Cardiac muscle cell (in vitro differentiated cells and primary cell): ENCODE measurements at regions not wholly inside any gene's neighbourhood (a gene's known extent, or its start where the extent isn't known, plus 50 kb on each side); places are given as distances from the start of the nearest gene placed in this dataset.
A peak's percentile ranks its signal among the peaks of the same experiment; 100 is the strongest.

Source experiments
- DNase-seq, 2 donors: peaks; one replicate each; pipeline versions ENCODE4 v3.0.0 to v3.0.0-alpha.2; 2010 to 2017; ENCODE audit warnings: low read depth in 1 of 2, low spot score in 1 of 2
- H3K27ac ChIP-seq: fragments of 200-600 bp; sonication (generic); 2 replicates; pipeline ENCODE4 v1.5.1; 2016
- H3K27me3 ChIP-seq: fragments of 200-600 bp; sonication (generic); 2 replicates; pipeline ENCODE4 v1.6.0; 2016; ENCODE audit warnings: control low read depth
- H3K36me3 ChIP-seq: fragments of 200-600 bp; sonication (generic); 2 replicates; pipeline ENCODE4 v1.5.1; 2016; ENCODE audit warnings: control low read depth
- H3K4me1 ChIP-seq: fragments of 200-600 bp; sonication (generic); 2 replicates; pipeline ENCODE4 v1.8.1; 2017; ENCODE audit warnings: low read depth, mild to moderate bottlenecking, mixed run types
- H3K4me3 ChIP-seq: fragments of 200-600 bp; sonication (generic); 2 replicates; pipeline ENCODE4 v1.5.1; 2016; ENCODE audit warnings: mild to moderate bottlenecking
- H3K9me3 ChIP-seq: fragments of 200-600 bp; sonication (generic); 2 replicates; pipeline ENCODE4 v1.5.1; 2017; ENCODE audit warnings: low read depth, mild to moderate bottlenecking, control low read depth
- TF ChIP-seq, protein P1 (sequence below): IDR thresholded peaks from 2 replicates; pipeline ENCODE4 v1.5.1; 2012; ENCODE audit warnings: low read depth, mild to moderate bottlenecking, low read length

DNA sequence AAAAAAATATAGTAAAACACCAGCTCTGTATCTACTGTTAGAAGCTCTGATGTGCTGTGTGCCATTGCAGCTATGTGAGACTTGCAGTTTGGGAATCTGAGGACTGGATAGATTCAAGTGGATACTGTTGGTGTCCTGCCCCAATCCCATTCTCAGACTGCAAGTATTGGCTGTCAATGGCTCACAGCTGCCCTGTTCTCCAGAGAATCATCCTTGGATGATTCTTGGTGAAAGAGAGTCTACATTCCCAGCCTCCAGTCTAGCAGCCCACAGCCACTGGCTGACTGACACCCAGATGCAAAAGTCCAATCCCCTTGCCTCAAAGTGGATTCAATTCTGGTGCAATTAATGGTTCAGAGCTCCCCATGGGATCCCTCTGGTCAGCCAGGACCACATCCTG is 206.1 kb upstream of the MTNR1B start:
- Histone ChIP-seq H3K27me3 (peaks cover 57% of the 10 kb centered on the region), H3K9me3 (no peaks in the 10 kb centered on the region), H3K27ac (no peak overlapping the region), H3K36me3 (no peaks in the 10 kb centered on the region), H3K4me1 (no peaks in the 10 kb centered on the region), H3K4me3 (no peak overlapping the region)
- DNase-seq: no peak
- TF ChIP-seq, protein P1, sequence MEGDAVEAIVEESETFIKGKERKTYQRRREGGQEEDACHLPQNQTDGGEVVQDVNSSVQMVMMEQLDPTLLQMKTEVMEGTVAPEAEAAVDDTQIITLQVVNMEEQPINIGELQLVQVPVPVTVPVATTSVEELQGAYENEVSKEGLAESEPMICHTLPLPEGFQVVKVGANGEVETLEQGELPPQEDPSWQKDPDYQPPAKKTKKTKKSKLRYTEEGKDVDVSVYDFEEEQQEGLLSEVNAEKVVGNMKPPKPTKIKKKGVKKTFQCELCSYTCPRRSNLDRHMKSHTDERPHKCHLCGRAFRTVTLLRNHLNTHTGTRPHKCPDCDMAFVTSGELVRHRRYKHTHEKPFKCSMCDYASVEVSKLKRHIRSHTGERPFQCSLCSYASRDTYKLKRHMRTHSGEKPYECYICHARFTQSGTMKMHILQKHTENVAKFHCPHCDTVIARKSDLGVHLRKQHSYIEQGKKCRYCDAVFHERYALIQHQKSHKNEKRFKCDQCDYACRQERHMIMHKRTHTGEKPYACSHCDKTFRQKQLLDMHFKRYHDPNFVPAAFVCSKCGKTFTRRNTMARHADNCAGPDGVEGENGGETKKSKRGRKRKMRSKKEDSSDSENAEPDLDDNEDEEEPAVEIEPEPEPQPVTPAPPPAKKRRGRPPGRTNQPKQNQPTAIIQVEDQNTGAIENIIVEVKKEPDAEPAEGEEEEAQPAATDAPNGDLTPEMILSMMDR: no peak

DNA sequence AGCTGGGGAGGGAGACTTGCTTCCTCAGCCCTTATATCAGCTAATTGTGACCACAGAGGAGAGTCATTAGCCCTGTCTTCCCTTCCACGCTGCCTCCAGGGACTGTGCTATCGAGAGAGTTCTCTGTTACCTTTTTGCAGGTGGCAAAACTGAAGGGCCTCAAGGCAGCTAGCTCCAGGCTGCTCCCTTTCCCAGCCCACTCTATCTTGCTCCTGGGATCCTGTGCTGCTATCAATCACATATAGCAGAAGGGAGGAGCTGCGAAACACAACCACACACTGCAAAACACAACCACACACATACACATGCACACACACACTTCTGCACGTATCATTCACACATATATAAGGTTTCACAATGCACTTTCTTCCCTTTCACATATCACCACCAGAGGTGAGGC is 205.3 kb upstream of the MTNR1B start:
- Histone ChIP-seq H3K4me3 (no peak overlapping the region), H3K9me3 (no peaks in the 10 kb centered on the region), H3K4me1 (no peaks in the 10 kb centered on the region), H3K27ac (no peak overlapping the region), H3K27me3 (peaks cover 59% of the 10 kb centered on the region), H3K36me3 (no peaks in the 10 kb centered on the region)
- DNase-seq: no peak
- TF ChIP-seq, protein P1: no peak

DNA sequence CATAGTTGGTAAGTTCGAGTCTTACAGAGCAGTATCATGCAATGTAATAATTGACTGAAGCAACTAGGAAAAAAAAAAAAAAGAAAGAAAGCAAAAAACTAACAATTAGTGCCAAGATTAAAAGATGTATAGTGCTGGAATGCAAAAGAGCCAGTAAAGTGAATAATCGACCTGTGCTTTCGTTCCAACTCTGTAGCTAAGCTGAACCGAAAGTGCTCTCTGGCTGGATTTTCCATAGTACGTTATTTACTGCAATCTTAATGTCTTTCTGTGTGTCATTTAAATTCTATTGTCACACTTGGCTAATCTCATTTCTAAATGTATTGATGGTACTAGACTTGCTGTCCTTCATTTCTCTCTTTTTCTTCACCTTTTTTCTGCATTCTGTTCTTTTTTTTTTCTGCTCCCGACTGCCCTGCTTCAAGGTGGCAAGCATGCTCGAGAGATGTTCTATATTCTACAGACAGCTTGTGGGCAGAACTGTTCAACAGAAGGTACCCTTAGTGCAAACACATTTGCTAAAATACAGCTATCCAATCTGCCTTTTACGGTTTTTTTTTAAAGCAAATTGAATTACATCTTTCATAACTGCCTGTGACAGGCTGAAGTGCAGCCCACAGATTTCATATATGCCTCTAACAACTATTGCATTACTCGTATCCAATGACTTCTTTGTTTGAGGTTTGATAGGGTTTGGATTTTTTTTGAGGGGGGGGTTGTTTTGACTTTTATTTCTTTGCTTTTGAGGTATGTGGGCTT is 204.2 kb upstream of the MTNR1B start:
- peaks cover 2% of the 10 kb centered on the region for H3K4me1 ChIP-seq
- H3K27me3 ChIP-seq: peaks cover 64% of the 10 kb centered on the region
- TF ChIP-seq, protein P1: no peak
- H3K36me3 ChIP-seq: no peaks in the 10 kb centered on the region
- no peak overlapping the region for H3K4me3 ChIP-seq
- H3K27ac ChIP-seq: no peak overlapping the region
- DNase-seq: no peak
- H3K9me3 ChIP-seq: no peaks in the 10 kb centered on the region

DNA sequence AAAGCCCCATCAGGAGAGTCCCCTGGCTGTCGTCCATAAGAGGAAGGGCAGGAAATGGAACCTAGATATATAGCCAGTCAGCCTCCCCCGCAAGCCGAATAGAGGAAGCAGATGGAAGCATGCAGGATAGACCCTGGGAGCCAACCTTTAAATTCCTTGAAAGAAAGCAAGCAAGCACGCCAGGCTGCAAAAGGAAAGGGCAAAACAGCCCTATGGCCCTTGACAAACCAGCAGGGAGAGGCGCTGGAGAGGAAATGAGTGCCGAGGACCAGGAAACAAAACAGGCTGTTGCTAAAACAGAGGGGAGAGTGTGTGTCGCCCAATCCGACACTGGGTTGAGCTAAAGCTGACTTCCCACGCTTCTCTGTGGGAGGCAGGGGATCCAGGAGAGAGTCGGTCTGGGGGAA is 203.5 kb upstream of the MTNR1B start:
- DNase-seq: peak in 1 of 2 donors; percentile 79
- Histone ChIP-seq H3K36me3 (no peaks in the 10 kb centered on the region), H3K27ac (no peak overlapping the region), H3K4me3 (no peak overlapping the region), H3K4me1 (peaks cover 3% of the 10 kb centered on the region), H3K27me3 (peaks cover 70% of the 10 kb centered on the region), H3K9me3 (no peaks in the 10 kb centered on the region)
- TF ChIP-seq, protein P1: no peak

DNA sequence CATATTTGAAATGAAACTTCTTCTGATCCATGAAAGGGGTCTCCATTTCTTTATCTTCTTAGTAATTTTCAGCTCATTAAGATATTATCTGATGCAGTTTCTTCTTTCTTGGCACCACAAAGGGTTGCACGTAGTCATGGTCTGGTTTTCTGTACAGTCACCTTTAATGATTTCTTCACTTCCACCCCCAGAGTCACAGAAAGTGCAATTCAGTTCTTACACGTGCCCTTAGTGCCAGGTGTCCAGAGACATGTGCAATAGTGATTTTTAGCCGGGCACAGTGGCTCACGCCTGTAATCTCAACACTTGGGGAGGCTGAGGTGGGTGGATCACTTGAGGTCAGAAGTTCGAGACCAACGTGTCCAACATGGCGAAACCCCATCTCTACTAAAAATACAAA is 202.8 kb upstream of the MTNR1B start:
- Histone ChIP-seq H3K4me3 (no peak overlapping the region), H3K27ac (no peak overlapping the region), H3K4me1 (peaks cover 3% of the 10 kb centered on the region), H3K9me3 (no peaks in the 10 kb centered on the region), H3K36me3 (no peaks in the 10 kb centered on the region), H3K27me3 (peaks cover 75% of the 10 kb centered on the region)
- TF ChIP-seq, protein P1: no peak
- peak in 1 of 2 donors; percentile 10 for DNase-seq
